DMS53 treated with DMSO at 0.1 percent for 48 hours (cell line): ENCODE measurements at regions not wholly inside any gene's neighbourhood (a gene's known extent, or its start where the extent isn't known, plus 50 kb on each side); places are given as distances from the start of the nearest gene placed in this dataset.
A peak's percentile ranks its signal among the peaks of the same experiment; 100 is the strongest.

Experiments used
- DNase-seq: peaks from one replicate; lab custom pipeline; 2025; ENCODE audit not compliant: unreplicated experiment; lab: John Stamatoyannopoulos, UW

GRCh38 chr2:100222844-100223243 is 80.5 kb upstream of the AFF3 start:
- DNase-seq, result no peak

- DNase-seq, result no peak
These were observed 76.2 kb upstream of the AFF3 start for GRCh38 chr2:100218552-100218951.

- no peak for DNase-seq
These were observed 74.9 kb upstream of the AFF3 start for GRCh38 chr2:100217323-100217722.

DNA sequence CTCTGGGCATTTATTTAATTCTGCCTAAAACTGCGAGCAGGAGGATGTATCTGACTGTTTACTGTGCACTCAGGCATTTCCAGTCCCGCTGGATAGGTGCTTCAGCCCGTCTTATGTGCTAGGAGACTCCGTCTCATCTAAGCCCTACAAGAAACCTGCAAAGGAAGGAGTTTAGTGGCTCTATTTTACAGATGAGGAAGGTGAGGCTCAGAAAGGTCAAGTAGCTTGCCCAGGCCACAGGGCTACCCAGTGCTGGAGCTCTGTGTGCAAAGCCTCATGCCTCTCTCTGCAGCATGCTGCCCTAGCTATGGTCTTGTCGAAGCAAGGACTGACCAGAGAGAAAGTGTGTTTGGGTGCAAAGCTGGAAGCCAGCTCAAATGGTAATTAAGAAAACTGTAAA is 73.6 kb upstream of the AFF3 start:
- no peak for DNase-seq

- DNase-seq, result no peak
These were observed 73.0 kb upstream of the AFF3 start for GRCh38 chr2:100215371-100215770.

- no peak for DNase-seq
These were observed 72.0 kb upstream of the AFF3 start for GRCh38 chr2:100214265-100214971.

DNA sequence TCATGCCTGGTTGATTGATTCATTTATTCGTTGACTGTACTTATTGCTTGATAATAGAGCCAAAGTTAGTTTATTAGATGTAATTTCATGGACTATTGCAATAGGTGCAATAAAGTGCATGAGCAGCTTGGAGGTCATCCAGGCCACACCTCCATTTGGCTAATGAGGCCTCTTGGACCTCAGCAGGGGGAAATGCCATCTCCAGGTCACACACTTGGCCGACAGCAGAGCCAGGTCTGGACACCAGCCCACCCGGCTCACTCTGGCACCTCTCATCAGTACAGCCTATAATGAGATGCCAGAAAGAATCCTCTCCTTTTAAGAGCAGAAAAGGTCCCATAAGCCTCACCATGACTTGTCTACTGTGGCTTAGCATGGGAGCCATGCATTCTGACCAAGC is 71.2 kb upstream of the AFF3 start:
- no peak for DNase-seq

GRCh38 chr2:100212850-100213249 is 70.5 kb upstream of the AFF3 start:
- no peak for DNase-seq

- DNase-seq, result no peak
These were observed 69.1 kb upstream of the AFF3 start for GRCh38 chr2:100211521-100211920.

- no peak for DNase-seq
These were observed 65.9 kb upstream of the AFF3 start for GRCh38 chr2:100208141-100208770.

DNA sequence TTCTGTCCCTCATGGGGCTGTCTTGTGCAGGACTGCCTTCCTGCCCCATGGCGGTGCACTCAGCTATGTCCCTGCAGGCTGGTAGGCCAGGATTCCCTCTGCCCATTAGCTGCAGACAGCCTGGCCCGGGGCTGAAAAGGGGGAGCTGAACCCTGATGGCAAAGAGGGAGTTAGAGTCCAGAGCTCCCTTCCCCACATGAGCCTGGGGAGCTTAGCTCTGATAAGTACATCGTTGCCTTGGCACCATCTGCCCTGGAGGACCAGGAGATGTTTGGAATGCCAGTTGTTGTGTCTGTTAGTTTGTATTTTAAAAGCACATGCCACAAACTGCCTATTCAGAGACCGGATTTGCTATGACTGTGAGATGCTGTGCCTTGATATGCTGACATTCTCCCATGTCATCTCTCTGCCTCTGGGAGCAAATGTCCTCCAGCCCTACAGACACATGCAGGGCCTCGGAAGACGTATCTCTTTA is 65.1 kb upstream of the AFF3 start:
- no peak for DNase-seq

GRCh38 chr2:100206731-100207255 is 64.4 kb upstream of the AFF3 start:
- no peak for DNase-seq

GRCh38 chr2:100205174-100205573 is 62.8 kb upstream of the AFF3 start:
- no peak for DNase-seq

DNA sequence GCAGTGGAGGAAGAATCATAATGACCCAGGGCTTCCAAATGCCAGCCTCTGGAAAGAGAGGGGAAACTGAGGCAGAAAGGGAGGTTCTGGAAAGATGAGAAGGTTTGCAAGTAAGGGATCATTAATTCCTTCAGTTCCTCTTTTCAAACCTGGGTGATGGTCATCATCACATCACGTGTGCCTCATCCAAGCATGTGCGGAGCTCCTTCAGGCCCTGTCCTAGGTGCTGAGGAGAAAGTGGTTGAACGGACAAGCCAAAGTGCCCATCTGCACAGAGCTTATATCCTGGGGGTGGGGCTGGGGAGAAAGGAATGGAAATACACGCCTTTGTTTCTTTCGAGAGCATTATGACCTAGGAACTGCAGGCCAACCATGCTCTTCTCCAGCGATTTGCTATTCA is 60.2 kb upstream of the AFF3 start:
- DNase-seq, result no peak

- no peak for DNase-seq
These were observed 58.6 kb upstream of the AFF3 start for GRCh38 chr2:100200985-100201384.

DNA sequence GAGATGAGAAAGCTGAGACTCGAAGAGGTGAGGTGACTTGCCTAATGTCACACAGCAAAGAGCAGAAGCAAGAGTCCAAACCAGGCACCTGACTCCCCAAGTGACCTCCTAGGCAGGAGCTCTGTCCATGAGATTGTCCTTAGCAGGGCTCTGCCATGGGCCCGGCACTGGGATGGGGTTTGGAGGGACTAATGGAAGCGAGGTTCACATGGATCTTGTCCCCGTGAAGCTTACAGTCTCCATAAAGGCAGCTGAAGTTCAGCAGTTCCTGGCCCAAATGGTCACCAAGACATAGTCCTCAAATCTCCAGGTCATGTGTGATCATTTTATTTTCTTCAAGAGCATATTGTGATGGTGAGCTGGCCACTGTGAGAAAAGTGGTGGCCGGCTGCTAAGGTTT is 57.0 kb upstream of the AFF3 start:
- DNase-seq, result no peak

- DNase-seq, result no peak
These were observed 56.3 kb upstream of the AFF3 start for GRCh38 chr2:100198461-100199230.

DNA sequence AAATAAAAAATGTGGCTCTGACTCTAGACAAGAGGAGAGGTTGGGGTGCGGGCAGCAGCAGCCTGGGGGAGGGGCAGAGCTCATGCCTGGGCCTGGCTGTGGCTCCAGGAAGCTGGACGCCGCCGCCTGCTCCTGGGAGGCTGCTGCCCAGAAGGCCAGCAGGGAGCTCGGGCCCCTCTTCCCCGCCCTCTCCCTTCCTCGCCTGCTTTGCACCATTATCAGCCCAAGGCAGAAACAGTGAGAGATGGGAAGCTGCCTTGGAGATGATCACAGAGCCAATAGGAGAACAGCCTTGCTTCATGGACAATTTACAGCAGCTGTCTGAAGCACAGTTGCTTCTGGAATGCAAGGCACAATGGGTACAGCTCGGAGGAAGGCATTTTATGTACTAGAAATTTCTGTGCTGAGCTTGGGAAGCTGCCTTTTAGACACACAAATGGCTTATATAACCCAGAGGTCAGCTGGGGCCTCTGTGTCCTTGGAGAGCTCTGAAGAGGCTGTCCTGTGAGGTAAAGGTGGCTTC is 55.3 kb upstream of the AFF3 start:
- DNase-seq, result peak; percentile 16

DNA sequence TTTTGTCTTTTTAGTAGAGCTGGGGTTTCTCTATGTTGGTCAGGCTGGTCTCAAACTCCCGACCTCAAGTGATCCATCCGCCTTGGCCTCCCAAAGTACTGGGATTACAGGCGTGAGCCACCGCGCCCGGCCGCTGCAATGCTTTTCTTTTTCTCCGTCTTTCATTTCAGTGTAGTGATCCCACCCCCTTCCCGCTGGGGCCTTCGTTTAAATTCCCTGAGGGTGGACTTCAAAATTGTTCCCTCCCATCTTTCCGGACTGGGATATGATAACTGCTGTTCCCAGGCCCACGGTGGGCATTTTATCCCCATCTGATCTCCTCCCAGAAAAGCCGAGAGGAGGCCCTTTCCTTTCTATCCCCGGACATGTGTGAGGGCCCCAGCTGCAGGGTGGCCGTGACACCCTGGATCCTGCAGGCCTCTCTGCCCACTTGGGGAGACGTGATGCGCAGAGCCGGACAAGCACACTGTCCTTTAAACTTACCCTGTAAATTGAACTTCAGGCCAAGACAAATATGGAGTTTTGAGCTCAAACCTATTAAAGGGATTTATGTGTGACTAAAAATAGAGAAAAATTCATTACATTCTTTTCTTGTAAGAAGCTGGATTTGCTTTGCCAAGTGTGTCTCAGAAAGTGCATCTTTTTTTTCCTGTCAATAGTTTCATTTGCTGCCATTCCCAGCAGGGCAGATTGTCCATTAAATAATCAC is 54.5 kb upstream of the AFF3 start:
- no peak for DNase-seq

GRCh38 chr2:100195942-100196341 is 53.6 kb upstream of the AFF3 start:
- no peak for DNase-seq

DNA sequence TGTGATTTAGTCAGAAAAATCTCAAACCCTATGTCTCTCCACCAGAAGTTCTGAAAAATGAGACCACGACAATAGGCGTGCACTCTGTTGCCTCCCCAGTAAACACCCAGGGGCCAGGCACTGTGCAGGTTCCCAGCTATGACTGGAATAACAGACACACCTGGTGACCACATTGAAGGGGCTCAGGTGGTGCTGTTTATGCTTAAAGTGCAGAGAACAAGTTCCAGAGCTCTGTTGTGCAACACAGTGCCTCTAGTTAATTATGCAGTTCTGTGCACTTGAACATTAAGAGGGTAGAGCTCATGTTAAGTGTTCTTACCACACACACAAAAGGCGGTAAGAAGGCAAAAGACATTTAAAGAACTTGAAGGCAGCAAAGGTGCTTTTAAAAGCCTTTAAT is 52.6 kb upstream of the AFF3 start:
- DNase-seq, result no peak
